ENCODE measurements at regions not wholly inside any gene's neighbourhood (a gene's known extent, or its start where the extent isn't known, plus 50 kb on each side); places are given as distances from the start of the nearest gene placed in this dataset.

DNA sequence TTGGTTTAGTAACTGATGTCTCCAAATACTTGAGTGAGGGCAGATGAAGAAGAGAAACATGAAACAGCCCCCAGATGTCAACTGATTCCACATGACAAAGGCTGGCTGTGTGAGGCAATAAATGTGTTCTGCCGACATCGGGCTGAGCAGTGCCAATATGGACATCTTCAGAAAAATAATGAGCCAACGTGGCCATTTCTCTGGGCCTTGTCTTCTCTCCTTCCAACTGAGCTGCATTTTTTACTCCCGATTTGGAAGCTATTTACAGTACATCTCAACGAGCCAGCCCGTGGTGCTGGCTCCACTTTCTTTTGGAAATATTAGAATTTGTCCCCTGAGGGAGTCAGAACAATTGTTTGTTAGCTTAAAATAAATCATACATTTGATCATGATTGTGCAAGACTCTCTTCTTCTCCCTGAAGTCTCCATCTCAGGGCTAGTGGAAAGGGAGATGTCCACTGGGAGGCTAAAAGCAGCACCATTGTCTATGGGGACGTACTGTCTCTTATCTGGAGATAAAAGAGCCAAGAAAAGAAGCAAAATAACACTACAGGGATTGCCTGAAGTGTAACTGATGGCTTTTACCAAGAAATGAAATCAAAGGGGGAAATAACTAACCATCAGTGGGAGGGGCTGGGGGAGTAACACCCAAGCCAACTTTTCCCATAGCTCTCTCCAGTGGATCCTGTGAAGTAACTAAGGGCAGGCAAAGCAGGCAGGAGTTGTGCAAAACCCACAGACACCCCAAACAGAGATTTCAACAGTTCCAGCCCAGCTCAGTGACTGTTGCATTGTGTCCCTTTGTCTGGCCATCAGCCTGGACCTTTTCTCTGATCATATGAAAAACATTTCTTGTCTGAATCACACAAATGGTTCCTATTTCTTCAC, 114.8 kb downstream of the RDH14 start:
- TF ChIP-seq, protein P1, sequence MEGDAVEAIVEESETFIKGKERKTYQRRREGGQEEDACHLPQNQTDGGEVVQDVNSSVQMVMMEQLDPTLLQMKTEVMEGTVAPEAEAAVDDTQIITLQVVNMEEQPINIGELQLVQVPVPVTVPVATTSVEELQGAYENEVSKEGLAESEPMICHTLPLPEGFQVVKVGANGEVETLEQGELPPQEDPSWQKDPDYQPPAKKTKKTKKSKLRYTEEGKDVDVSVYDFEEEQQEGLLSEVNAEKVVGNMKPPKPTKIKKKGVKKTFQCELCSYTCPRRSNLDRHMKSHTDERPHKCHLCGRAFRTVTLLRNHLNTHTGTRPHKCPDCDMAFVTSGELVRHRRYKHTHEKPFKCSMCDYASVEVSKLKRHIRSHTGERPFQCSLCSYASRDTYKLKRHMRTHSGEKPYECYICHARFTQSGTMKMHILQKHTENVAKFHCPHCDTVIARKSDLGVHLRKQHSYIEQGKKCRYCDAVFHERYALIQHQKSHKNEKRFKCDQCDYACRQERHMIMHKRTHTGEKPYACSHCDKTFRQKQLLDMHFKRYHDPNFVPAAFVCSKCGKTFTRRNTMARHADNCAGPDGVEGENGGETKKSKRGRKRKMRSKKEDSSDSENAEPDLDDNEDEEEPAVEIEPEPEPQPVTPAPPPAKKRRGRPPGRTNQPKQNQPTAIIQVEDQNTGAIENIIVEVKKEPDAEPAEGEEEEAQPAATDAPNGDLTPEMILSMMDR (IDR thresholded peaks at IDR 0.05): no peak
- no peak for TF ChIP-seq POLR2A (IDR thresholded peaks at IDR 0.05)
